Calu3 (cell line): ENCODE measurements at regions not wholly inside any gene's neighbourhood (a gene's known extent, or its start where the extent isn't known, plus 50 kb on each side); places are given as distances from the start of the nearest gene placed in this dataset.

Experiments used
- BruUV-seq: library from RNA; stranded (reverse); fragments of 400-500 nt; replicated peaks from 2 replicates; lab custom pipeline; 2021; lab: Mats Ljungman, UMichigan
- CTCF ChIA-PET: fragments of 300-600 bp; sonication (Branson Sonifier 250); formaldehyde crosslinking; loops from one replicate; lab custom pipeline; 2022; ENCODE audit warnings: antibody characterized with exemption; lab: Charles Lee
- DNase-seq: peaks from one replicate; pipeline ENCODE4 v3.0.0; 2022
- H3K27ac Mint-ChIP-seq: one replicate; pipeline ENCODE4 v1.8.0; 2022; ENCODE audit warnings: mixed read lengths; ENCODE audit not compliant: unreplicated experiment
- H3K27me3 Mint-ChIP-seq: one replicate; pipeline ENCODE4 v1.8.0; 2022; ENCODE audit warnings: mixed read lengths; ENCODE audit not compliant: unreplicated experiment
- H3K36me3 Mint-ChIP-seq: one replicate; pipeline ENCODE4 v1.8.0; 2022; ENCODE audit warnings: mild to moderate bottlenecking, moderate library complexity, mixed read lengths; ENCODE audit not compliant: insufficient read depth, unreplicated experiment
- H3K4me1 Mint-ChIP-seq: one replicate; pipeline ENCODE4 v1.8.0; 2022; ENCODE audit warnings: mild to moderate bottlenecking, low read depth, mixed read lengths; ENCODE audit not compliant: unreplicated experiment
- H3K4me3 Mint-ChIP-seq: one replicate; pipeline ENCODE4 v1.8.0; 2022; ENCODE audit warnings: mild to moderate bottlenecking, low read depth, moderate library complexity, mixed read lengths; ENCODE audit not compliant: unreplicated experiment
- H3K9me3 Mint-ChIP-seq: one replicate; pipeline ENCODE4 v1.8.0; 2022; ENCODE audit warnings: low read depth, mixed read lengths; ENCODE audit not compliant: unreplicated experiment
- intact Hi-C: fragments of 100-400 bp; cut with micrococcal nuclease; formaldehyde crosslinking; loops from one replicate; pipeline ENCODE4 v1.10.0; 2022; ENCODE audit not compliant: unreplicated experiment
- TF ChIP-seq, protein P1 (sequence below): fragments of 200-600 bp; IDR thresholded peaks from one replicate; pipeline ENCODE4 v1.8.0; 2022; ENCODE audit warnings: antibody characterized with exemption; ENCODE audit not compliant: unreplicated experiment

DNA sequence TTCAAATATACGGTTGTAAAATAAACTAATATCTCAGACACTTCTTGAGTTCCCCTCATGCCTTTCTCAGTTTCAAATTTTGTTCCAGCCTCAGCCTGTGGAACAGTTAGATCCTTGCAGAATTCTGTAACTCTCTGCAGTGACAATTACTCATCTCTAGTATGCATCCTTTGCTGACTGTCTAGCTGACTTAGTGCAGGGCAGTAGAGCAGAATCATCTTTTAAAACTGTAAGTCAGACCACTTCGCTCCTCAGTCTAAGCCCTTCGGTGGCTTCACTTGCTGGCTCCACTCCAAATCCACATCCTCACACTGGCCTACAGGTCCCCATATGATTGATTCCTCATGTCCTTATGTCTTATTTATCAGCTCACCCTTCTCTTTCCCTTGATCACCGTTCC, 164.1 kb upstream of the ZSWIM2 start:
- H3K4me1 Mint-ChIP-seq = no peaks in the 10 kb centered on the region
- H3K36me3 Mint-ChIP-seq = no peaks in the 10 kb centered on the region
- H3K4me3 Mint-ChIP-seq = no peak overlapping the region
- H3K27me3 Mint-ChIP-seq = no peaks in the 10 kb centered on the region
- TF ChIP-seq, protein P1, sequence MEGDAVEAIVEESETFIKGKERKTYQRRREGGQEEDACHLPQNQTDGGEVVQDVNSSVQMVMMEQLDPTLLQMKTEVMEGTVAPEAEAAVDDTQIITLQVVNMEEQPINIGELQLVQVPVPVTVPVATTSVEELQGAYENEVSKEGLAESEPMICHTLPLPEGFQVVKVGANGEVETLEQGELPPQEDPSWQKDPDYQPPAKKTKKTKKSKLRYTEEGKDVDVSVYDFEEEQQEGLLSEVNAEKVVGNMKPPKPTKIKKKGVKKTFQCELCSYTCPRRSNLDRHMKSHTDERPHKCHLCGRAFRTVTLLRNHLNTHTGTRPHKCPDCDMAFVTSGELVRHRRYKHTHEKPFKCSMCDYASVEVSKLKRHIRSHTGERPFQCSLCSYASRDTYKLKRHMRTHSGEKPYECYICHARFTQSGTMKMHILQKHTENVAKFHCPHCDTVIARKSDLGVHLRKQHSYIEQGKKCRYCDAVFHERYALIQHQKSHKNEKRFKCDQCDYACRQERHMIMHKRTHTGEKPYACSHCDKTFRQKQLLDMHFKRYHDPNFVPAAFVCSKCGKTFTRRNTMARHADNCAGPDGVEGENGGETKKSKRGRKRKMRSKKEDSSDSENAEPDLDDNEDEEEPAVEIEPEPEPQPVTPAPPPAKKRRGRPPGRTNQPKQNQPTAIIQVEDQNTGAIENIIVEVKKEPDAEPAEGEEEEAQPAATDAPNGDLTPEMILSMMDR = no peak
- CTCF ChIA-PET = no interaction called here
- intact Hi-C loops = no loop called here
- H3K27ac Mint-ChIP-seq = no peak overlapping the region
- no peak for DNase-seq
- no peaks in the 10 kb centered on the region for H3K9me3 Mint-ChIP-seq
- BruUV-seq = no TSS peak

DNA sequence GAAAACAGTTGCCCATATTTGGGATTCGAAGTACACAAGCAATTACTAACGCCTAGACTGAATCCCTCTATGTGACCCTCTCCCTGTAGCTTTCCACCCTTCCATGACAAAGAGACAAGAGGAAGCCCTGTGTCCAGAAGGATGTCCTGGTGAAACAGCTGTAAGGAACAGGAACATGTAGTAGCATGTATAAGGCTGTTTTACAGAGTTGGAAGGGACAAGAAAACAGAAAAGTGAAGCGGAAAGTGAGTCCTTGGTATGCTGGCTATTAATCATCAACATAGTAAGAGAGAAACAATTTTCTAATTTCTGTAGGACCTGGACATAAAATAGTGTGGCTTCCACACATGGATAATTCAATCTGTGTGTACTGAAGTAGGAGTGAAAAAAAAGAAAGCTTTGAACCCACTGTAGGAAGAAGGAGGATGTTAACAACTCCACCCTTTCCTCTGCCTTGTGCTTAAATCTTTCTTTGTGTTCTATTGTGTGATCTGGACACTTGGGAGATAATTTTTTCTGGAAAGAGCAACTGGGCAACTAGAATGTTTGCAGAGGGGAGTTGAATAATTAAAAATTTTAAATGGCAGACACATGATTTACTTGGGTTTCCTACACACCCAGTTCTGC, 162.3 kb upstream of the ZSWIM2 start:
- CTCF ChIA-PET = no interaction called here
- H3K4me3 Mint-ChIP-seq = no peak overlapping the region
- H3K27ac Mint-ChIP-seq = no peak overlapping the region
- H3K36me3 Mint-ChIP-seq = no peaks in the 10 kb centered on the region
- no peaks in the 10 kb centered on the region for H3K27me3 Mint-ChIP-seq
- DNase-seq = no peak
- no TSS peak for BruUV-seq
- intact Hi-C loops = no loop called here
- TF ChIP-seq, protein P1 = no peak
- no peaks in the 10 kb centered on the region for H3K4me1 Mint-ChIP-seq
- H3K9me3 Mint-ChIP-seq = no peaks in the 10 kb centered on the region

DNA sequence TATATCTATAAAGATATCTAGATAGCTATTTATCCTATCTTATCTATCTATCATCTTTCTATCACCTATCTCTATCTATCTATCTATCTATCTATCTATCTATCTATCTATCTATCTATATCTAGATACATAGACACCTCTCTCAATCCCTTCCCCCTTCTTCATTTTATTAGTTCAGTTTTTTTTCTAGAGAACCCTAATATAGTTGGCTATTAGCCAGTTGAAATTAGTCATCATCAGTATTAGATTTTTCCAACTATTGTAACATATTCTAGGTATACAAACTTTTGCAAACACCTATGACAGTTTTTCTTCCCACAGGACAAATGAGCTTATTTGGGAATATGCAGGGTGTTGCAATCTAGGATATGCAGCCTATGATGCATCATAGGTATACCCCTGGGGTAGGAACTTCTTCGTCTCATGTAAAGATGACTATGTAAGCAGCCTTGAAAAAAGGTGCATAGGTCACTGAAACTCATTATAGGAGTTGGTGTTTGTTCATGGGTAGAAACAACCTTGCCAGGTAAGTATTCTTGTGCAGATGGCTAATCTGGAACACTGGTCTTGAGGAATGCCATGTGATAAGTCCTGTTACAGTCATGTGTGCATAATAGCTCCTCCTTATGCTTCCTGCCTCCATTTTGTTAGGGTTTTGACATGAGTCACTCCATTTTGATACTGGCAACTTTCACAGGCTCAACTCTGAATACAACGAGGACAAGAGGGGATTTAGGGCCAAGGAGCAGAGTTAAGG, 160.7 kb upstream of the ZSWIM2 start:
- H3K36me3 Mint-ChIP-seq = no peaks in the 10 kb centered on the region
- CTCF ChIA-PET = no interaction called here
- TF ChIP-seq, protein P1 = no peak
- no peaks in the 10 kb centered on the region for H3K9me3 Mint-ChIP-seq
- no TSS peak for BruUV-seq
- no peak overlapping the region for H3K27ac Mint-ChIP-seq
- no peaks in the 10 kb centered on the region for H3K27me3 Mint-ChIP-seq
- H3K4me1 Mint-ChIP-seq = no peaks in the 10 kb centered on the region
- H3K4me3 Mint-ChIP-seq = no peak overlapping the region
- intact Hi-C loops = no loop called here
- DNase-seq = no peak

GRCh38 chr2:187008111-187008510, 159.1 kb upstream of the ZSWIM2 start:
- no TSS peak for BruUV-seq
- Mint-ChIP-seq H3K9me3 (no peaks in the 10 kb centered on the region), H3K27me3 (no peaks in the 10 kb centered on the region), H3K4me1 (peaks cover 8% of the 10 kb centered on the region), H3K36me3 (peaks cover 11% of the 10 kb centered on the region), H3K27ac (no peak overlapping the region), H3K4me3 (no peak overlapping the region)
- intact Hi-C loops = no loop called here
- no peak for DNase-seq
- TF ChIP-seq, protein P1 = no peak
- CTCF ChIA-PET = no interaction called here
